T follicular helper cell (primary cell): ENCODE measurements at regions not wholly inside any gene's neighbourhood (a gene's known extent, or its start where the extent isn't known, plus 50 kb on each side); places are given as distances from the start of the nearest gene placed in this dataset.

Experiments used
- DNase-seq: peaks from one replicate; pipeline ENCODE4 v3.0.0-alpha.2; 2020; ENCODE audit warnings: low read depth

- DNase-seq = no peak
Observed at GRCh38 chr2:41933046-41933420, 114.8 kb upstream of the PKDCC start.

- DNase-seq = no peak
Observed at GRCh38 chr2:41933585-41934320, 114.1 kb upstream of the PKDCC start.

GRCh38 chr2:41934329-41934958 lies 113.4 kb upstream of the PKDCC start:
- DNase-seq = no peak

- DNase-seq = no peak
Observed at GRCh38 chr2:41935002-41935401, 112.8 kb upstream of the PKDCC start.

GRCh38 chr2:41935825-41936224 lies 112.0 kb upstream of the PKDCC start:
- no peak for DNase-seq

- no peak for DNase-seq
Observed at GRCh38 chr2:41936771-41937463, 110.9 kb upstream of the PKDCC start.

GRCh38 chr2:41937464-41937906 lies 110.3 kb upstream of the PKDCC start:
- no peak for DNase-seq

- no peak for DNase-seq
Observed at GRCh38 chr2:41937921-41938708, 109.7 kb upstream of the PKDCC start.

GRCh38 chr2:41940060-41940744 lies 107.6 kb upstream of the PKDCC start:
- DNase-seq = no peak

- DNase-seq = no peak
Observed at GRCh38 chr2:41940745-41941063, 107.1 kb upstream of the PKDCC start.

- DNase-seq = no peak
Observed at GRCh38 chr2:41941831-41942230, 106.0 kb upstream of the PKDCC start.

GRCh38 chr2:41942278-41942677 lies 105.5 kb upstream of the PKDCC start:
- no peak for DNase-seq

GRCh38 chr2:41943159-41943558 lies 104.7 kb upstream of the PKDCC start:
- no peak for DNase-seq

GRCh38 chr2:41944220-41944880 lies 103.5 kb upstream of the PKDCC start:
- no peak for DNase-seq

- DNase-seq = no peak
Observed at GRCh38 chr2:41947701-41948396, 100.0 kb upstream of the PKDCC start.

- no peak for DNase-seq
Observed at GRCh38 chr2:41948397-41948763, 99.4 kb upstream of the PKDCC start.

GRCh38 chr2:41949091-41949882 lies 98.5 kb upstream of the PKDCC start:
- no peak for DNase-seq

GRCh38 chr2:41949883-41950665 lies 97.7 kb upstream of the PKDCC start:
- no peak for DNase-seq

GRCh38 chr2:41950666-41950960 lies 97.2 kb upstream of the PKDCC start:
- no peak for DNase-seq
